BLaER1 (cell line): ENCODE measurements at regions not wholly inside any gene's neighbourhood (a gene's known extent, or its start where the extent isn't known, plus 50 kb on each side); places are given as distances from the start of the nearest gene placed in this dataset.

Source experiments
- H3K27ac ChIP-seq: shearing (Covaris generic); formaldehyde crosslinking; 2 replicates; pipeline ENCODE4 v1.8.1; 2022
- H3K27me3 ChIP-seq: shearing (Covaris generic); formaldehyde crosslinking; 2 replicates; pipeline ENCODE4 v1.8.1; 2022
- H3K36me3 ChIP-seq: shearing (Covaris generic); formaldehyde crosslinking; 2 replicates; pipeline ENCODE4 v1.8.1; 2022
- H3K4me1 ChIP-seq: shearing (Covaris generic); formaldehyde crosslinking; 2 replicates; pipeline ENCODE4 v1.8.1; 2022
- H3K4me2 ChIP-seq: shearing (Covaris generic); formaldehyde crosslinking; 2 replicates; pipeline ENCODE4 v1.8.1; 2022
- H3K4me3 ChIP-seq: shearing (Covaris generic); formaldehyde crosslinking; 2 replicates; pipeline ENCODE4 v1.8.1; 2022
- H3K9ac ChIP-seq: shearing (Covaris generic); formaldehyde crosslinking; 2 replicates; pipeline ENCODE4 v1.8.1; 2022
- H3K9me3 ChIP-seq: shearing (Covaris generic); formaldehyde crosslinking; 2 replicates; pipeline ENCODE4 v1.8.1; 2022
- H4K20me1 ChIP-seq: shearing (Covaris generic); formaldehyde crosslinking; 2 replicates; pipeline ENCODE4 v1.8.1; 2022
- Cebpa-rat ChIP-seq: shearing (Covaris generic); IDR thresholded peaks from 2 replicates; pipeline ENCODE4 v1.8.1; 2022

DNA sequence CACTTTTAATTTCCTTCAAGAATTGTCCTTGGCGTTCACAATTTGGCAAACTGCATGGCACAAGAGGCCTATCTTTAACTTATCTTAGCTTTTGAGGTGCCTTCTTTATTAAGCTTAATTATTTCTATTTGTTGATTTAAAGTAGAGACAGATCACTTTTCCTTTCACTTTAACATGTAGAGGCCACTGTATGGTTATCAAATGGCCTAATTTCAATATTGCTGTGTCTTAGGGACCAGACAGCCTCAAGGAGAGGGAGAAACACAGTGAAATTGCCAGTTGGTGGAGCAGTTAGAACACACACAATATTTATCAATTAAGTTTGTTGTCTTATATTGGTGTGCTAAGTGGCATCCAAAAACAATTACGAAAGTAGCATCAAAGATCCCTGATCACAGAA is 1013.9 kb downstream of the KCNT2 start:
- Histone ChIP-seq H3K36me3 (no peaks in the 10 kb centered on the region), H3K4me1 (no peaks in the 10 kb centered on the region), H3K4me3 (no peak overlapping the region), H4K20me1 (no peaks in the 10 kb centered on the region), H3K27me3 (no peaks in the 10 kb centered on the region), H3K27ac (no peak overlapping the region), H3K4me2 (no peak overlapping the region), H3K9ac (no peak overlapping the region), H3K9me3 (no peaks in the 10 kb centered on the region)
- no peak for TF ChIP-seq Cebpa-rat

DNA sequence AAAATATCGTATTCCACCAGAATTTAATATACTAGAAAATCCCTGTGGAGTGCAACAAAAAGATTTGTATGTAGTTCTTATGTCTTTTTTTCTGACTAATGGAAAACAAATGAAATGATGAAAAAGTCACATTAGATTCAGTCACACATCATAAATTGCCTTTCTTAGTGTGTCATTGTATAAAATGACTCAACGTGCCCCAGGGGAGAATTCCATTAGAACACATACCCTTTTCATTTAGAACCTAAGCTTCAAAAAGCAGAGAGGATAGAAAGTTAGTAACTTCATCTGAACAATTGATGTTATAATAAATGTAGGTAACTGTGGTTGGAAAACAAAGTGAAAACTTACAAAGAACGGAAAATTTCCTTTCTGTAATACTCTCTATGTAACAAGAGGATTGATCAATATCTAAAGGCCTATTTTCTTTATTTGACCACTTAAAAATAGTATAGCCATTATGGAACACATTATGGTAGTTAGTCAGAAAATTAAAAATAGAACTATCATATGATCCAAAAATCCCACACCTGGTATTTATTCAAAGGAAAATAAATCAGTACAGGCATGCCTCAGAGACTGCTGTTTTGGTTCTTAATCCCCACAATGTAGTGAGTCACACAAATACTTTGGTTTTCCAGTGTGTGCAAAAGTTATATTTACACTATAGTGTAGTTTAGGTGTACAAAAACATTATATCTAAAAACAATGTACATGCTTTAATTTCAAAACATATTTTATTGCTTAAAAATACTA is 1016.1 kb downstream of the KCNT2 start:
- Histone ChIP-seq H3K4me1 (no peaks in the 10 kb centered on the region), H3K4me3 (no peak overlapping the region), H3K27me3 (no peaks in the 10 kb centered on the region), H3K9ac (no peak overlapping the region), H3K27ac (no peak overlapping the region), H3K4me2 (no peak overlapping the region), H3K36me3 (no peaks in the 10 kb centered on the region), H3K9me3 (no peaks in the 10 kb centered on the region), H4K20me1 (no peaks in the 10 kb centered on the region)
- no peak for TF ChIP-seq Cebpa-rat

DNA sequence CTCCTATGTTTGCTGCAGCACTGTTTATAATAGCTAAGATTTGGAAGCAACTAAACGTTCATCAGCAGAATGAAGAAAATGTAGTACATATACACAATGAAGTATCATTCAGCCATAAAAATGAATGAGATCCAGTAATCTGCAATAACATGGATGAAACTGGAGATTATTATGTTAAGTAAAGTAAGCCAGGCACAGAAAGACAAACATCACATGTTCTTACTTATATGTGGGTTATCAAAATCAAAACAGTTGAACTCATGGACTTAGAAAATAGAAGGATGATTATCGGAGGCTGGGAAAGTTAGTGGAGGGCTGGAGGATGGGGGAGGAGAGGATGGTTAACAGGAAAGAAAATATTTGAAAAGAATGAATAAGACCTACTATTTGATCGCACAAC is 1017.6 kb downstream of the KCNT2 start:
- Histone ChIP-seq H3K4me2 (no peak overlapping the region), H3K9ac (no peak overlapping the region)

DNA sequence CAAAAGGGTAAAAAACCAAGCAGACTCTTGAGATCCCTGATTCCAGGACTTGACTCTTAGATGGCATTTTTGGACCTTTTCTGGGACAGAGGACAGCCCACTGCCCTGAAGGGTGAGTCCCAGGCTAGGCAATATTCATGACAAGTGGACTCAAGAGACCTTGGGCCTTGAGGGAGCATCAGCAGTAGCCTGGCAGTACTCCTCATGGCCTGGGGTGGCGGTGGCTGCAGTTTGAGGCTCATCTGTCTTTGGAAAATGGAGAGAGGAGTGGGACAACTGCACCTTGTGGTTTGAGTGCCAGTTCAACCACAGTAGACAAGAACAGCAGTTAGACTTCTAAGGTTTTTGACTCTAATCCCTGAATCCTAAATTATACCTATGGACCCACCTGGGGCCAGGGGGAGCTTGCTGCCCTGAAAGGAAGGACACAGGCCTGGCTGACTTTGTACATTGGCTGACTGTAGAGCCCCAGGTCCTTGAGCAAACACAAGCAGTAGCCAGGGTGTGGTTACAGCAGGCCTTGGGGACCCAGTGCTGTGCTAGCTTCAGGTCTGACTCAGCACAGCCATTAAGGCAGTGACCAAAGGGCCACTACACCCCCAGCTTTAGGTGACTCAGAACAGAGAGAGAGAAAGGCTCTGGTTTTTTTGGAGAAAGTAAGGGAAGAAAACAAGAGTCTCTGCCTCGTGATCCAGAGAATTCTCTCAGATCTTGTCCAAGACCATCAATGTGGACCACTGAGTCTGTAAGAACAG is 1023.2 kb downstream of the KCNT2 start:
- Histone ChIP-seq H4K20me1 (no peaks in the 10 kb centered on the region), H3K4me1 (no peaks in the 10 kb centered on the region), H3K36me3 (no peaks in the 10 kb centered on the region), H3K4me2 (no peak overlapping the region), H3K4me3 (no peak overlapping the region), H3K9ac (no peak overlapping the region), H3K27ac (no peak overlapping the region), H3K9me3 (no peaks in the 10 kb centered on the region), H3K27me3 (no peaks in the 10 kb centered on the region)
- no peak for TF ChIP-seq Cebpa-rat

More for the DNA sequence above, 1017.6 kb downstream of the KCNT2 start:
- Histone ChIP-seq H3K27me3 (no peaks in the 10 kb centered on the region), H3K4me3 (no peak overlapping the region), H3K36me3 (no peaks in the 10 kb centered on the region), H3K4me1 (no peaks in the 10 kb centered on the region), H4K20me1 (no peaks in the 10 kb centered on the region), H3K27ac (no peak overlapping the region), H3K9me3 (no peaks in the 10 kb centered on the region)
- TF ChIP-seq Cebpa-rat, result no peak

DNA sequence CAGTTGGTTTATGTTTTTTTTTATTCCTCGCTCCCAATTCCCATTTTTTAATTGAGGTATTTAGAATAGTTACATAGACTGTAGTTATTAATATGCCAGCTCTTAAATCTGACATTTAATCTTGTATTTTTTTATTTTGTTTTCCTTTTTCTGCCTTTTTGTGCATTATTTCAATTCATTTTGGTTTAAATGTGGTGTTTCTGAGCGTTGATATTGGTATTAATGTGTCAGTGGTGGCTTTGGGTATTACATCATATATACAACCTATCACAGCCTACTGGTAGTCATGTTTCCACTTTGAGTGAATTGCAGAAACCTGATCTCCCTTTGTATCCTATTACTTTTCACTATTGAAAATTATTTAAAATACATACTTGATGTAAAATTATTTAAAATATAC is 1027.3 kb downstream of the KCNT2 start:
- no peak overlapping the region for H3K27ac ChIP-seq
- H3K4me1 ChIP-seq, result no peaks in the 10 kb centered on the region
- H3K9ac ChIP-seq, result no peak overlapping the region
- no peak overlapping the region for H3K4me3 ChIP-seq
- H3K27me3 ChIP-seq, result no peaks in the 10 kb centered on the region
- no peaks in the 10 kb centered on the region for H3K9me3 ChIP-seq
- no peak overlapping the region for H3K4me2 ChIP-seq
- TF ChIP-seq Cebpa-rat, result no peak
- H4K20me1 ChIP-seq, result no peaks in the 10 kb centered on the region
- no peaks in the 10 kb centered on the region for H3K36me3 ChIP-seq

DNA sequence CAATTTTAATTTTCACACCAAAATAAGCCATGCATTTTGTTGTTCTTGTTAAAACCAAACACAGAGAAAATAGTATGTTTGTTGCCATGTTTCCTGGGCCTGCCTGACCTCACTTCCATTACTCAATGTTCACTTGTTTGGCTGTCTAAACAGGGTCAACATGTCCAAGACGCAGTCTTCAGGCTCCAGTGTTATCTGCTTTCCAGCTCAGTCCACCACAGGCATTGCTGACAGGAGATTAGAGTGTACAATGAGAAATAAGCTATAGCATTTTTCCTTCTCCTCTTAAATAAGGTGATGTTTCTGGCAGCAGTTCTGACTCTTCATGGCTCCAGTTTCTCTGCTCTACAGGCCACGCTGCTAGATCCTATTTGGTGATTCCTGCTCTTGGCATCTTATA is 1030.5 kb downstream of the KCNT2 start:
- H3K9ac ChIP-seq, result no peak overlapping the region
- H3K36me3 ChIP-seq, result no peaks in the 10 kb centered on the region
- no peak overlapping the region for H3K4me3 ChIP-seq
- no peak overlapping the region for H3K4me2 ChIP-seq
- no peak for TF ChIP-seq Cebpa-rat
- no peaks in the 10 kb centered on the region for H3K27me3 ChIP-seq
- no peaks in the 10 kb centered on the region for H3K9me3 ChIP-seq
- no peaks in the 10 kb centered on the region for H4K20me1 ChIP-seq
- no peaks in the 10 kb centered on the region for H3K4me1 ChIP-seq
- H3K27ac ChIP-seq, result no peak overlapping the region

DNA sequence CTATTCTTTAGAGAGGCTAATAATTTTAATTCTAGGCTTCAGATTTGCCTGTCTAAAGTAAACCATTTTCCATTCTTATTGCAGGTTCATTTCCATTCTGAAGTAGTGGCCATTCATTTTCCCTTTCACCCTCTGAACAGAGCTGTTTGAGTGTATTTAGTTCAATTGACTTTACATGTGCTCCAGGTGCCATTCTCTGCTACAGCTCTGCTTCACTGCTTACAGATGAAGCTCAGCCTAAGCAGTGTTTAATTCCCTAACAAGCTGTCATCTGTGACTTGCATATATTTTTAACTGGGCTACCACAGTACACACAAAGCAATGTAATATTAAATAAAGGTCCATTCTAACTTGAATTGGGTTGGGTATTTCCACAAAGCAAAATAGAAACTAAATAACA is 1031.6 kb downstream of the KCNT2 start:
- no peak overlapping the region for H3K9ac ChIP-seq
- no peaks in the 10 kb centered on the region for H3K9me3 ChIP-seq
- H3K36me3 ChIP-seq, result no peaks in the 10 kb centered on the region
- H3K4me2 ChIP-seq, result no peak overlapping the region
- H3K27ac ChIP-seq, result no peak overlapping the region
- no peaks in the 10 kb centered on the region for H3K4me1 ChIP-seq
- H3K4me3 ChIP-seq, result no peak overlapping the region
- no peak for TF ChIP-seq Cebpa-rat
- no peaks in the 10 kb centered on the region for H3K27me3 ChIP-seq
- no peaks in the 10 kb centered on the region for H4K20me1 ChIP-seq

DNA sequence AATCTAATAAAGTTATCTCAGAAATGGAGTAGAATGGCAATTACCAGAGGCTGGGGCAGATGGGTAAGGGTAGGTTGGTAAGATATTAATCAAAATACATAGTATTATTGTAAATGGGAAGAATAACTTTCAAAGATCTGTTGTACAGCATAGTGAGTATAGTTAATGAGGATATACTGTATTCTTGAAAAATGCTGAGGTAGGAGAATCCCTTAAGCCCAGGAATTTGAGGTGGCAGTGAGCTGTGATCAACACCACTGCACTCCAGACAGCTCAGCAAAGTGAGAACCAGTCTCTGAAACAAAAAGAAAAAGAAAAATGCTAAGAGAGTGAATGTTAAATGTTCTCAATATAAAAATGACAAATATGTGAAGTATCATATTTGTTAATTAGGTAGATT is 1033.7 kb downstream of the KCNT2 start:
- Histone ChIP-seq H3K4me2 (no peak overlapping the region), H3K36me3 (no peaks in the 10 kb centered on the region), H3K4me1 (no peaks in the 10 kb centered on the region), H4K20me1 (no peaks in the 10 kb centered on the region), H3K9me3 (no peaks in the 10 kb centered on the region), H3K4me3 (no peak overlapping the region), H3K27ac (no peak overlapping the region), H3K27me3 (no peaks in the 10 kb centered on the region), H3K9ac (no peak overlapping the region)
- no peak for TF ChIP-seq Cebpa-rat

DNA sequence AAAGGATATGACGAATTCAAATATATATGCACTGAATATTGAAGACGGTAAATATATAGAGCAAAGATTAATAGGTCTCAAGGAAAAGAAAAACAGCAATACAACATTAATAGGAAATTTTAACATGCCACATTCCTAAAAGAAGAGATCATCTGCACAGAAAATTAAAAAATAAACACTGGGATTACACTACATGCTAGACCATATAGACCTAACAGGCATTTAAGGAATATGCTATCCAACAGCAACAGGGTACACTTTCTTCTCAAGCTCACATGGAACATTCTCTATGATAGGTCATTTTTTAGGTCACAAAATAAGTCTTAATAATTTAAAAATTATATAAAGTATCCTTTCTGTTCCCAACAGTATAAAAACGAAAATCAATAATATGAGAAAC is 1038.3 kb downstream of the KCNT2 start:
- Histone ChIP-seq H3K9me3 (no peaks in the 10 kb centered on the region), H3K27ac (no peak overlapping the region), H3K27me3 (no peaks in the 10 kb centered on the region), H3K36me3 (no peaks in the 10 kb centered on the region), H4K20me1 (no peaks in the 10 kb centered on the region), H3K4me1 (no peaks in the 10 kb centered on the region), H3K4me3 (no peak overlapping the region), H3K4me2 (no peak overlapping the region), H3K9ac (no peak overlapping the region)
- TF ChIP-seq Cebpa-rat, result no peak

DNA sequence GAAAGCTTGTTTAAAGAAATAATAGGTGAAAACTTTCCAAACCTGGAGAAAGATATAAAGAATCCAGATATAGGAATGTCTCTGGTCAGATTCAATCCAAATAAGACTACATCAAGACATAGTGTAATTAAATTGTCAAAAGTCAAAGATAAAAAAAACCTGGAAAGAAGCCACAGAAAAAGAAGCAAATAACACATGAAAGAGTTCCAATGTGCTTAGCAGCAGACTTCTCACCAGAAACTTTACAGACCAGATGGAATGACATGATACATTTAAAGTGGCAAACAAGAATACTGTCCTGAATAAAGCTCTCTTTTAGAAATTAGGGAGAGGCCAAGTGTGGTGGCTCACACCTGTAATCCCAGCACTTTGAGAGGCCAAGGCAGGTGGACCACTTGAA is 1039.9 kb downstream of the KCNT2 start:
- no peak overlapping the region for H3K9ac ChIP-seq

More for the DNA sequence above, 1039.9 kb downstream of the KCNT2 start:
- no peak overlapping the region for H3K4me3 ChIP-seq
- no peak overlapping the region for H3K4me2 ChIP-seq
- H3K36me3 ChIP-seq, result no peaks in the 10 kb centered on the region
- no peaks in the 10 kb centered on the region for H4K20me1 ChIP-seq
- H3K4me1 ChIP-seq, result no peaks in the 10 kb centered on the region
- no peaks in the 10 kb centered on the region for H3K9me3 ChIP-seq
- no peaks in the 10 kb centered on the region for H3K27me3 ChIP-seq
- no peak for TF ChIP-seq Cebpa-rat
- no peak overlapping the region for H3K27ac ChIP-seq
